Sciatic nerve (tissue), 2 donors: ENCODE measurements at regions not wholly inside any gene's neighbourhood (a gene's known extent, or its start where the extent isn't known, plus 50 kb on each side); places are given as distances from the start of the nearest gene placed in this dataset.
"Not testable (repeated sequence)": the region's sequence is repeated elsewhere in the genome, so short reads cannot be mapped to it uniquely, and the experiment has no call there.

ENCODE experiments used
- ATAC-seq: fragments of 200-7000 bp; cut with Tn5 transposase; one replicate; pipeline ENCODE4 v1.9.1; 2020; ENCODE audit warnings: mild to moderate bottlenecking, moderate library complexity
- DNase-seq: peaks from one replicate; pipeline ENCODE4 v3.0.0-alpha.2; 2020; ENCODE audit warnings: low spot score
- intact Hi-C: fragments of 100-400 bp; cut with DNase I; formaldehyde crosslinking; loops from one replicate; pipeline ENCODE4 v1.14.2; 2022
- donor health status: DM: no; HTN: no; CAD: no.
- donor health status: DM: no; HTN: no; CAD: no.

- ATAC-seq (no peak), DNase-seq (no peak)
- intact Hi-C loops = no loop called here
Measured at GRCh38 chr14:57150449-57150848, 118.3 kb downstream of the EXOC5 start.

- intact Hi-C loops = no loop called here
- DNase-seq = no peak
- no peak for ATAC-seq
Measured at GRCh38 chr14:57139173-57139572, 129.5 kb downstream of the EXOC5 start.

GRCh38 chr14:57136669-57137328 is 131.9 kb downstream of the EXOC5 start:
- intact Hi-C loops = no loop called here
- ATAC-seq (no peak), DNase-seq (no peak)

- ATAC-seq, DNase-seq, intact Hi-C loops: not testable (repeated sequence)
Measured at GRCh38 chr14:57127809-57128208, 140.9 kb downstream of the EXOC5 start.

- DNase-seq (no peak), ATAC-seq (no peak)
- intact Hi-C loops = no loop called here
Measured at GRCh38 chr14:57122129-57122528, 146.6 kb downstream of the EXOC5 start.

- DNase-seq, intact Hi-C loops, ATAC-seq: not testable (repeated sequence)
Measured at GRCh38 chr14:57112072-57112807, 156.5 kb downstream of the EXOC5 start.

- ATAC-seq, intact Hi-C loops, DNase-seq: not testable (repeated sequence)
Measured at GRCh38 chr14:57110411-57110810, 158.3 kb downstream of the EXOC5 start.

- DNase-seq = no peak
- intact Hi-C loops = no loop called here
- ATAC-seq = no peak
Measured at GRCh38 chr14:57091030-57091608, 177.6 kb downstream of the EXOC5 start.

- ATAC-seq = no peak
- intact Hi-C loops = no loop called here
- no peak for DNase-seq
Measured at GRCh38 chr14:57089901-57090300, 178.8 kb downstream of the EXOC5 start.

- DNase-seq (no peak), ATAC-seq (no peak)
- intact Hi-C loops = no loop called here
Measured at GRCh38 chr14:57087841-57088240, 180.9 kb downstream of the EXOC5 start.

- DNase-seq (no peak), ATAC-seq (no peak)
- intact Hi-C loops = no loop called here
Measured at GRCh38 chr14:57086271-57087162, 182.2 kb downstream of the EXOC5 start.

- intact Hi-C loops = no loop called here
- no peak for ATAC-seq
- DNase-seq = no peak
Measured at GRCh38 chr14:57085801-57086200, 182.9 kb downstream of the EXOC5 start.

- intact Hi-C loops = no loop called here
- ATAC-seq = no peak
- DNase-seq = no peak
Measured at GRCh38 chr14:57085043-57085442, 183.7 kb downstream of the EXOC5 start.

GRCh38 chr14:57080691-57081090 is 188.0 kb downstream of the EXOC5 start:
- DNase-seq (no peak), ATAC-seq (no peak)
- intact Hi-C loops = no loop called here

- ATAC-seq = no peak
- no peak for DNase-seq
- intact Hi-C loops = no loop called here
Measured at GRCh38 chr14:57078054-57078453, 190.7 kb downstream of the EXOC5 start.

GRCh38 chr14:57073986-57074385 is 194.7 kb downstream of the EXOC5 start:
- intact Hi-C loops = no loop called here
- ATAC-seq = no peak
- DNase-seq = no peak

GRCh38 chr14:57071639-57072038 is 197.1 kb downstream of the EXOC5 start:
- intact Hi-C loops = no loop called here
- ATAC-seq (no peak), DNase-seq (no peak)

GRCh38 chr14:57069702-57070101 is 199.0 kb downstream of the EXOC5 start:
- ATAC-seq (no peak), DNase-seq (no peak)
- intact Hi-C loops = no loop called here

- intact Hi-C loops = no loop called here
- ATAC-seq = no peak
Measured at GRCh38 chr14:57068511-57068910, 200.2 kb downstream of the EXOC5 start.

More at GRCh38 chr14:57068511-57068910, 200.2 kb downstream of the EXOC5 start:
- DNase-seq = no peak
